KMS-11 (cell line): ENCODE measurements at regions not wholly inside any gene's neighbourhood (a gene's known extent, or its start where the extent isn't known, plus 50 kb on each side); places are given as distances from the start of the nearest gene placed in this dataset.

Experiments used
- H2AFZ ChIP-seq: fragments of 200-600 bp; sonication (generic); 2 replicates; pipeline ENCODE4 v1.6.1; 2016; ENCODE audit warnings: antibody characterized with exemption, mixed run types, low read depth
- H3K27ac ChIP-seq: fragments of 200-600 bp; sonication (generic); 2 replicates; pipeline ENCODE4 v1.6.1; 2016; ENCODE audit warnings: mild to moderate bottlenecking, mixed run types
- H3K27me3 ChIP-seq: fragments of 200-600 bp; sonication (generic); 2 replicates; pipeline ENCODE4 v1.6.1; 2017; ENCODE audit warnings: mild to moderate bottlenecking, low read depth, mixed run types, moderate library complexity; ENCODE audit not compliant: insufficient read depth
- H3K36me3 ChIP-seq: fragments of 200-600 bp; sonication (generic); 2 replicates; pipeline ENCODE4 v1.6.1; 2017; ENCODE audit warnings: mild to moderate bottlenecking, mixed run types; ENCODE audit not compliant: insufficient read depth
- H3K4me1 ChIP-seq: fragments of 200-600 bp; sonication (generic); 2 replicates; pipeline ENCODE4 v1.6.1; 2016; ENCODE audit warnings: mild to moderate bottlenecking, low read depth, mixed run types; ENCODE audit not compliant: poor library complexity, severe bottlenecking
- H3K4me2 ChIP-seq: fragments of 200-600 bp; sonication (generic); 2 replicates; pipeline ENCODE4 v1.7.0; 2016; ENCODE audit warnings: mild to moderate bottlenecking, mixed run types
- H3K4me3 ChIP-seq: fragments of 200-600 bp; sonication (generic); IDR thresholded peaks from 2 replicates; pipeline ENCODE4 v1.6.1; 2017; ENCODE audit warnings: low read depth, low read length, mixed read lengths; ENCODE audit not compliant: insufficient read depth
- H3K79me2 ChIP-seq: fragments of 200-600 bp; sonication (generic); 2 replicates; pipeline ENCODE4 v1.6.1; 2016; ENCODE audit warnings: low read depth, mixed run types; ENCODE audit not compliant: insufficient read depth
- H3K9ac ChIP-seq: fragments of 200-600 bp; sonication (generic); 2 replicates; pipeline ENCODE4 v1.6.1; 2016; ENCODE audit warnings: mild to moderate bottlenecking, mixed run types
- H4K20me1 ChIP-seq: fragments of 200-600 bp; sonication (generic); 2 replicates; pipeline ENCODE4 v1.6.1; 2016; ENCODE audit warnings: mild to moderate bottlenecking, mixed run types; ENCODE audit not compliant: insufficient read depth
- CTCF ChIP-seq: fragments of 200-600 bp; sonication (generic); conservative IDR thresholded peaks from 2 replicates; pipeline ENCODE4 v1.6.1; 2017; ENCODE audit warnings: low read depth, mild to moderate bottlenecking, antibody characterized with exemption, low read length, moderate library complexity, mixed read lengths

- H3K4me1 ChIP-seq: no peaks in the 10 kb centered on the region
- H3K9ac ChIP-seq: no peak overlapping the region
- TF ChIP-seq CTCF: no peak
- no peak overlapping the region for H3K27ac ChIP-seq
- H4K20me1 ChIP-seq: no peaks in the 10 kb centered on the region
- H3K79me2 ChIP-seq: no peaks in the 10 kb centered on the region
- no peak overlapping the region for H3K4me3 ChIP-seq
- H2AFZ ChIP-seq: no peak overlapping the region
- H3K36me3 ChIP-seq: no peaks in the 10 kb centered on the region
- H3K27me3 ChIP-seq: no peaks in the 10 kb centered on the region
- H3K4me2 ChIP-seq: no peak overlapping the region
Measured at GRCh38 chr16:64468515-64469090, 653.3 kb downstream of the CDH11 start.

DNA sequence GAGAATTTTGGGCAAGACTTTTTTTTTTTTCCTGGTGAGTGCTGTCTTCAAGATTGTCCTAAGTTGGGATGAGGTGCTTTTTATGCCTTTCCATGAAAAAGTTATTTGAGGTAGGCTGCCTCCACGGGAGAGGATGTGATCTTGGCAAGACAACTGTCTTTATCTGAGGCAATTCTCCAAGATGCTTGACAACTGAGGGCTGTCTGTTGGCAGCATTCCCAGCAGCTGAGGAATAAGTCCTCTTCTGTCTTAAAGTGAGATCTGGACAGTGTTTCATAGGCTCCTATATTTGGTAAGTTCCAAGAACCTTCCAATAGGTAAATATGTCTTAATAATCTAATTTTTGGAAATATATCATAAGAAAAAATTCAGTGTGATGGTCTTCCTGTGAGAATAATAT is 662.0 kb downstream of the CDH11 start:
- TF ChIP-seq CTCF: no peak
- H3K27me3 ChIP-seq: no peaks in the 10 kb centered on the region
- H3K36me3 ChIP-seq: no peaks in the 10 kb centered on the region
- H3K9ac ChIP-seq: no peak overlapping the region
- no peaks in the 10 kb centered on the region for H4K20me1 ChIP-seq
- H3K4me2 ChIP-seq: no peak overlapping the region
- no peak overlapping the region for H2AFZ ChIP-seq
- no peaks in the 10 kb centered on the region for H3K4me1 ChIP-seq
- H3K27ac ChIP-seq: no peak overlapping the region
- no peak overlapping the region for H3K4me3 ChIP-seq
- no peaks in the 10 kb centered on the region for H3K79me2 ChIP-seq

DNA sequence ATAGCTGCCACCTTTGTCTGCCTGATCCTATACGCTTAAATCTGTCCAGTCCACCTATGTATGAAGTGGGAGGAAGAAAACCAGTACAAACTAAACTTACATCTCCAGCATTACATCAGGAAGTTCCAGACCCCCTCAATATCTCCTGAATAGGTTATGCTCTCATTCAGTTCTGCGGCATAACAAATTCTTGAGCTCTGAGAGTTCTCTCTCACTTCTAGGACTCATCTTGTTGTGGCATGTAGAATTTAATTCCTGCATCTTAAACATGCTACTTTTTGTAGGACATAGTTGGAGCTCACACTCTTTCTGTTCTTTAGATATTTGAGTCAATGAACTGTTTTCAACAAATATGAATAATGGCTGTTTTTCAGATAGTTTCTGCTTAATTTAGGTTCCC is 662.5 kb downstream of the CDH11 start:
- Histone ChIP-seq H3K27ac (no peak overlapping the region), H2AFZ (no peak overlapping the region)

GRCh38 chr16:64455275-64455674 is 666.6 kb downstream of the CDH11 start:
- H3K4me3 ChIP-seq: no peak overlapping the region
- H3K9ac ChIP-seq: no peak overlapping the region
- H4K20me1 ChIP-seq: no peaks in the 10 kb centered on the region
- no peaks in the 10 kb centered on the region for H3K36me3 ChIP-seq
- H3K27me3 ChIP-seq: no peaks in the 10 kb centered on the region
- no peak overlapping the region for H2AFZ ChIP-seq
- no peak overlapping the region for H3K27ac ChIP-seq
- H3K4me2 ChIP-seq: no peak overlapping the region
- no peak for TF ChIP-seq CTCF
- H3K4me1 ChIP-seq: peaks cover 6% of the 10 kb centered on the region
- H3K79me2 ChIP-seq: no peaks in the 10 kb centered on the region

More for the DNA sequence above, 662.5 kb downstream of the CDH11 start:
- H4K20me1 ChIP-seq: no peaks in the 10 kb centered on the region
- no peak for TF ChIP-seq CTCF
- H3K4me2 ChIP-seq: no peak overlapping the region
- no peaks in the 10 kb centered on the region for H3K27me3 ChIP-seq
- H3K4me3 ChIP-seq: no peak overlapping the region
- H3K4me1 ChIP-seq: no peaks in the 10 kb centered on the region
- H3K79me2 ChIP-seq: no peaks in the 10 kb centered on the region
- H3K36me3 ChIP-seq: no peaks in the 10 kb centered on the region
- H3K9ac ChIP-seq: no peak overlapping the region
